IPS-NIHi11 (cell line): ENCODE measurements at regions not wholly inside any gene's neighbourhood (a gene's known extent, or its start where the extent isn't known, plus 50 kb on each side); places are given as distances from the start of the nearest gene placed in this dataset.
A peak's percentile ranks its signal among the peaks of the same experiment; 100 is the strongest.

Experiments
- DNase-seq: peaks from one replicate; pipeline ENCODE4 v3.0.0; 2012; ENCODE audit warnings: mixed read lengths, low spot score

- no peak for DNase-seq
These were observed 64.8 kb upstream of the CLSTN2 start for GRCh38 chr3:139870000-139870675.

GRCh38 chr3:139868773-139869172, 66.2 kb upstream of the CLSTN2 start:
- DNase-seq: no peak

GRCh38 chr3:139848660-139849059, 86.3 kb upstream of the CLSTN2 start:
- no peak for DNase-seq

DNA sequence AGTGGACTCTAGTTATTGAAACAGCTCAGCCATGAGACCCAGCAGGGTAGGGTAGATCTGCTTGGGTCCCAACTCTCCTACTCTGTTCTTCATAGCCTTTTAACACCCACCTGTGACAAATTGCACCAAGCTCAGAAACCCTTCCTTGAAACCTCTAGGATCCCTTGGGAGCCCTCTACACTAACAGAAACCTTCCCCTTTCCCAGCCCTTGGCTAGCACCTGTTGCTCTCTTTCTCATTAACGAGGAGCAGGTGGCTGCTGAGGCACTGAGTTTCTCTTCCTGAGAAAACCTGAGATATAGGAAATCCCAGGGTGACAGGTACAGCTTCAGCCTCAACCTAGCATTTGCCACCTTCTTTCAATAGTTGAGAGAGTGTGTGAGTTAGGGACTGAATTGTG, 88.3 kb upstream of the CLSTN2 start:
- no peak for DNase-seq

GRCh38 chr3:139839659-139840058, 95.3 kb upstream of the CLSTN2 start:
- no peak for DNase-seq

- DNase-seq: no peak
These were observed 96.0 kb upstream of the CLSTN2 start for GRCh38 chr3:139839014-139839413.

GRCh38 chr3:139838269-139838957, 96.6 kb upstream of the CLSTN2 start:
- DNase-seq: no peak

DNA sequence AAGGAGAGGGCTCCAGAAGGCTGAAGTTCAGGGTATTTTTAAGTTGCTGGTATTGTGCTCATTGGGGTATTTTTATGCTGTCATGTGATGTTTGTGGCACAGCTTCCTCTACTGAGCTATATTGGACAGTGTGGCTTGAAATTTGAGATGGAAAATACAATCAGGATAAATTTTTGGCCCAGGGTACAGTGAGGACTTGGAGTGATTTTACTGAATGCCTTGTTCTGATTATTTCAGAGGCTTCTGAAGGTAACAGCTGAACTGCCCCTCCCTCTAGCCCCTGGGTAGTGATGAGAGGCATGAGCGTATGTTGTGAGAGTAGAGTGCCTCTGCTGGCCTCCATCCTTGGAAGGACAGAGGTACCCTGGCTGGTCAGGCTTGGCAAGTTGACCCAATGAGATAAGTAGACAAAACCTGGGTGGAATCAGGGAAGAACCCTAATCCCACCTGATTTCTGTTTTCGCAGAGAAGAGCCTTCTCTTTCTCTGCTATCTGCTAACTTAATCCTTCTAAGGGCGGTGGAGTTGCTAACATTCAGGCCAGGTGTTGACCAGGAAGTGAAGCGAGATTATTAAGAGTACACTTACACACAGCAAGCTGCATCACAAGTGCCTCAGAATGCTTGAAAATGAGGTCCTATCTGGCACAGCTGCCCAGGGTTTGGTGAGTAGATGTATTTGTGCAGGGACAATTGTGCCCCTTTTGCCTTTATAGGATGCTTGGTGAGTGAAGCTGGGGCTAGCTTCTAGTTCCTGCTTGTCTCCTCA, 98.1 kb upstream of the CLSTN2 start:
- no peak for DNase-seq

- DNase-seq: no peak
These were observed 98.9 kb upstream of the CLSTN2 start for GRCh38 chr3:139835830-139836683.

GRCh38 chr3:139832998-139833397, 102.0 kb upstream of the CLSTN2 start:
- DNase-seq: no peak

DNA sequence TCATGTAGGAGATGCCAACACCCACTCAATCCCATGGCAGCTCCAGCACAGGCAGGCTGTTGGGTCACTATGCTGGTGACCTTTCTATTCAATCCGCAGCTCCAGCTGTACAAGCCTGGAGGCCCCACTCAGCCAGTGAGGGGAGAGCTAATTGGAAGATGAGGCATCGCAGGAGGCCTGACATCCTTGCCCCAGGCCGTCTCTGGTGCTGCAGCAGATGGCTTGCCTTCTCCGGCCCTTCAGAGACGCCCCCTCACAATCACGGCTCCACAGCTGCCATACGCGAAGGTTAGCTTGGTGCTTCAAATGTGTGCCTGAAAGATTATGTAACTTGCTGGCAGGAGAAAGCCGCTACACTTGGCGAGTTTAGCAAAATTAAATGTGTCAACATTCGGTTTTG, 104.2 kb upstream of the CLSTN2 start:
- no peak for DNase-seq

GRCh38 chr3:139827833-139828232, 107.2 kb upstream of the CLSTN2 start:
- no peak for DNase-seq

DNA sequence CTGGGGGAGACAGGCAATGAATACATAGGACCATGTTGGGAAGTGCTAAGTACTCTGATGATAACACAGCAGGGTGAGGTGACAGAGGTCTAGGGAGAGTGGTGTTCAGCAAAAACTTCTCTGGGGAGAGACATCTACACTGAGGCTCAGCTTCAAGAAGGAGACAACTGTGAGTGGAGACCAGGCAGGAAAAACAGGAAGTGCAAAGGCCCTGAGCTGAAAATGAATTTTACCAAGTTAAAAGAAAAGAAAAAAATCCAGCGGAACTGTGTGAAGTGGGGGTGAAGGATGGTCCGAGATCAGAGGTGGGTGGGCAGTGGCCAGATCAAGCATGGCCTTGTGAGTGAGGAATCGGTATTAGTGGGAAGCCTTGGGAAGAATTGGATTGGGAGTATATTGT, 110.1 kb upstream of the CLSTN2 start:
- no peak for DNase-seq

DNA sequence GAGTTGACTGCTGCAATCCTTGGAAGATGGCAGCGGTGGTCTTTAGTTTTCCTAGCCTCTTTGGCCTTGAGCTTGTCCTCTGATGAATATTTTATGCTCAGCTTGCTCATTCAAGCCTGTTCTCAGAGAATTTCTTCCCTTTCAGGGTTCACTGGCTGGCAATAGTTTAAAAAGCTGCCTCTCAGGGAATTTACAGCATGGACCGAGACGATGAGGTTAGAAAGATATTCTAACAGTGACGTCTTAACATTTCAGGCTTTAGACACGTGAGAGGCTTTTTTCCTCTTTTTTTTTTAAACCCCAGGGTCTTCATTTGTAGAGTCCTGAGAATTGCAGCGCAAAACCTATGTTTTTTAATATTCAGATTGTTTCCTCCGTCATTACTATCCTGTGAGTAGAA, 120.3 kb upstream of the CLSTN2 start:
- no peak for DNase-seq

GRCh38 chr3:139811331-139811730, 123.7 kb upstream of the CLSTN2 start:
- no peak for DNase-seq

DNA sequence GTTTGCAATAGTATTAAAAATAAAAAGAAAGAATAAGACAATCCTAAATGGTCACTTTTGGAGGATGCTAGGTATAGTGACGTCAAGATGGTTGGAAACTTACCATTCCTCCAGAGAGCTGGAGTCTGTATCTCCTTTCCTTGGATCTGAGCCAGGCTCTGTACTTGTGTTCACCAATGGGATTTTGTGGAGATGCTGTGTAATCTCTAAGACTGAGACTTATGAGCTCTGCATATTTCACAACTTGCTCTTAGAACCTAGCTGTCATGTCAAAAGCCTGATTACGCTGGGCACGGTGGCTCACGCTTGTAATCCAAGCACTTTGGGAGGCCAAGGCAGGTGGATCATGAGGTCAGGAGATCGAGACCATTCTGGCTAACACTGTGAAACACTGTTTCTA, 126.8 kb upstream of the CLSTN2 start:
- DNase-seq: no peak

DNA sequence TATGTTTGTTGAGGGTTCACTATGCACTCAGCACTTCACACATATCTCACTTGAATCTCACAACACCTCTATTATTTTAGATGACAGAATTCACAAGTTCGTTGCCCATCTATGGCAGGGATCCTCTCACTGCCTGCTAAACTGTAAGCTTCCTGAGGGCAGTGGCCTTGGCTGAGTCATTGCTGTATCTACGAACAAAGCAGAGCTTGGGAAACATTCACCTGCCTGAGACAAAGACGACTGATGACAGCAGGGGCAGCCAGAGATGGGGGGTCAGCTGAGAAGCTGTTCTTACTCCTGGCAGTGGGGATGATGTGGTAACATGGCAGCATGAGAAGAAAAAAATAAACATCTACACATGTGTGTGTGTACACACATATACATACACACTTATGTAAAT, 125.5 kb upstream of the NMNAT3 start:
- DNase-seq: no peak

GRCh38 chr3:139797724-139798343, 120.1 kb upstream of the NMNAT3 start:
- DNase-seq: peak; percentile 75

DNA sequence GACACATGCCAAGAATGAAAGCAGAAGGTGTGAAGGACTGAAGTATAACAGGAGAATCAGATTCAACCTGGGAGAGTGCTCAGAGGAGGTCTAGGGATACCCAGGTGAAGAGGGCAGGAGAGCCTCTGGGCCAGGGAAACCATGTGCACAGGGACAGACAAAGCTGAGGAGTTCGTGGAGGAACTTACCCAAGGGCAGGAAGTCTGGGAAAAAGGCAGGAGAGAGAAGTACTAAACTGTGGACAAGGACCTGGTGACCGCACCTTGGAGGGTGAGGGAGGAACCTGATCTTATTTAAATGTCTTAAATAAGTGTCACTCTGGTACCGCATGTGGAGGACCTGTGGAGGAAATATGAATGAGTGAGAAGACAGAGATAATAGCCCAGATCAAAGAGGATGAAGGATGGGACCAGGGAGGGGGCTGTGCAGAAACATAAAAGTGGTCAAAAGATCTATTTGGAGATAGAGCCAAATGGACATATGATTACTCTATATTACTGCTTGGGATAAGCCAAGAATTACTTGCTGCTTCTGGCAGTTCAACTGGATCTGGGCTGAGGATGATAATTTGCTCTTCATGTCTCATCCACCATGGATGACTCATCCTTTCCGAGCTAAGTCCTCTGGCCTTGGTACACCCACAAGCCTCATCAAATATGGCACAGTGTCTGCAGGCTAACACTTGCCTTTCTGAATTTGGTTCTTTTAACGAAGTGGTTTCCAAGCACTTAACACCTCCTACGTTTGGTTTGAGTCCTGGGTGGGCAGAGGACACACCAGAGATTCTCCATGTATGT, 116.9 kb upstream of the NMNAT3 start:
- no peak for DNase-seq

DNA sequence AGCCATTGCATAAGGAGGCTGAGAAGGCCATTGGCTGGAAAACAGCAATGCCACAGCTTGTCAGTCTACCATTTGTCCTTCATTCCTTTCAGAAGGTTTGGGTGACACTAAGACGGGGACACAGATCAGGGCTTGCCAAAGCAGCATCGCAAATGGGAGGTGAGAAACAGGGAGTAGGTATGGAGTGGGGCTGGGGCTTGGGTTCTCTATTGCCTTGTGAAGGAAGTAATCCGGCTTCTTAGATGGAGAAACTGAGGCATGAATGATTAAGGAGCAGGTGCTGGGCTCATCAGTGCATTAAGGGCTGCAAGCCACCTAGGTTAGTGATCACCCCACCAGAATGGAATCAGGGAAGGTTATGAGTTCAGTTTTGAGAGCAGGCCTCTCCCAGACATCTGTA, 115.6 kb upstream of the NMNAT3 start:
- no peak for DNase-seq

GRCh38 chr3:139780593-139780992, 102.8 kb upstream of the NMNAT3 start:
- no peak for DNase-seq
